ENCODE measurements at regions not wholly inside any gene's neighbourhood (a gene's known extent, or its start where the extent isn't known, plus 50 kb on each side); places are given as distances from the start of the nearest gene placed in this dataset.
A peak's percentile ranks its signal among the peaks of the same experiment; 100 is the strongest.

DNA sequence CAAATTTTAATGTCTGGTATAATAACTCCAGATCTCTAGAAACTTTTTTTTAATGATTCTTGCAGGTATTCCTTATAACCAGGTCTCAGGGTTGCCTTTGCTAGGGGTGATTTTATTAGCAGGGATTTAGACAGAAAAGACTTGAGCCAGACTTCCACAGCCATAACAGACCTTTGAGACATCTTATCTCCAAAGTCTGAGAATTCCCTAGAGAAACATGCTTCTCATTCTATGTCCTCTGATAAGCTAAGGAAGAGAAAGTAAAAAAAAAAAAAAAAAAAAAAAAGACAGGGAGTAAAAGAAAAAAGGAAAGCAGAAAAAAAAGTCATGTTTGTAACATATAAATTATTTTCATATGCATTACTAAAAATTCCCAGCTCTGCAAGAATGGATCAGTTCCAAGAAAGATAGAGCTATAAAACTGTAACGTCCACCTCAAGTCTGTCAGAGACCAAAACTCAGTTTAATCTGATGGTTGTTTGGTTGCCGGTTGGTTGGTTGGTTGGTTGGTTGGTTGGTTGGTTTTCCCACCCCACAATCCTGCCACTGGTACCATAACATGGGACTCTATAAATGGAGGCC, 153.8 kb downstream of the COL6A3 start:
- Histone ChIP-seq H3K4me2 (replicated peaks; ENCODE audit: extremely low read depth, low read length, poor library complexity, severe bottlenecking) (no peak overlapping the region), H3K9ac (ENCODE audit: insufficient read depth, low read length, poor library complexity, severe bottlenecking) (no peak overlapping the region), H3K79me2 (ENCODE audit: insufficient read depth, low read length) (no peaks in the 10 kb centered on the region), H3K36me3 (replicated peaks in 1 of 2; ENCODE audit: control insufficient read depth in 1 of 2, insufficient read depth in 2 of 2, low read length in 2 of 2) (no peaks in the 10 kb centered on the region), H3K27ac (ENCODE audit: low read depth in 1 of 2, low read length in 2 of 2) (no peak overlapping the region), H2AFZ (ENCODE audit: insufficient read depth, low read depth, low read length, poor library complexity, severe bottlenecking) (no peak overlapping the region), H3K4me3 (replicated peaks in 1 of 3; ENCODE audit: low read depth in 2 of 3, low read length in 3 of 3) (no peak overlapping the region), H3K4me1 (ENCODE audit: control insufficient read depth in 1 of 2, insufficient read depth in 2 of 2, low read length in 2 of 2) (peaks cover 53 to 55% of the 10 kb centered on the region in 2 donors), H3K27me3 (ENCODE audit: control insufficient read depth in 2 of 2, insufficient read depth in 2 of 2, low read length in 2 of 2) (no peaks in the 10 kb centered on the region), H3K9me3 (replicated peaks in 1 of 2; ENCODE audit: control insufficient read depth in 1 of 2, insufficient read depth in 1 of 2, low read length in 2 of 2) (no peaks in the 10 kb centered on the region), H4K20me1 (ENCODE audit: insufficient read depth, low read length) (no peaks in the 10 kb centered on the region)
- no peak for DNase-seq
- Mint-ChIP-seq H3K27me3 (ENCODE audit: low read depth in 3 of 3) (peaks cover 0 to 2% (median 2%) of the 10 kb centered on the region in 3 donors), H3K9me3 (peaks cover 0 to 3% (median 0%) of the 10 kb centered on the region in 7 donors), H3K27ac (no peak overlapping the region), H3K4me3 (no peak overlapping the region), H3K36me3 (no peaks in the 10 kb centered on the region), H3K4me1 (peaks cover 58% of the 10 kb centered on the region)
- intact Hi-C loops (cut with micrococcal nuclease), result no loop called here
- no CpG with 5 or more reads among the region's 2 CpGs for WGBS (ENCODE audit: insufficient coverage)
- TF ChIP-seq, protein P1, sequence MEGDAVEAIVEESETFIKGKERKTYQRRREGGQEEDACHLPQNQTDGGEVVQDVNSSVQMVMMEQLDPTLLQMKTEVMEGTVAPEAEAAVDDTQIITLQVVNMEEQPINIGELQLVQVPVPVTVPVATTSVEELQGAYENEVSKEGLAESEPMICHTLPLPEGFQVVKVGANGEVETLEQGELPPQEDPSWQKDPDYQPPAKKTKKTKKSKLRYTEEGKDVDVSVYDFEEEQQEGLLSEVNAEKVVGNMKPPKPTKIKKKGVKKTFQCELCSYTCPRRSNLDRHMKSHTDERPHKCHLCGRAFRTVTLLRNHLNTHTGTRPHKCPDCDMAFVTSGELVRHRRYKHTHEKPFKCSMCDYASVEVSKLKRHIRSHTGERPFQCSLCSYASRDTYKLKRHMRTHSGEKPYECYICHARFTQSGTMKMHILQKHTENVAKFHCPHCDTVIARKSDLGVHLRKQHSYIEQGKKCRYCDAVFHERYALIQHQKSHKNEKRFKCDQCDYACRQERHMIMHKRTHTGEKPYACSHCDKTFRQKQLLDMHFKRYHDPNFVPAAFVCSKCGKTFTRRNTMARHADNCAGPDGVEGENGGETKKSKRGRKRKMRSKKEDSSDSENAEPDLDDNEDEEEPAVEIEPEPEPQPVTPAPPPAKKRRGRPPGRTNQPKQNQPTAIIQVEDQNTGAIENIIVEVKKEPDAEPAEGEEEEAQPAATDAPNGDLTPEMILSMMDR (IDR thresholded peaks at IDR 0.05), result no peak

GRCh38 chr2:237260686-237261085, 153.3 kb downstream of the COL6A3 start:
- peaks cover 58% of the 10 kb centered on the region for H3K4me1 Mint-ChIP-seq
- H3K36me3 ChIP-seq (replicated peaks in 1 of 2; ENCODE audit: control insufficient read depth in 1 of 2, insufficient read depth in 2 of 2, low read length in 2 of 2), result no peaks in the 10 kb centered on the region
- H3K4me3 Mint-ChIP-seq, result no peak overlapping the region
- intact Hi-C loops (cut with micrococcal nuclease), result no loop called here
- peaks cover 53 to 55% of the 10 kb centered on the region in 2 donors for H3K4me1 ChIP-seq (ENCODE audit: control insufficient read depth in 1 of 2, insufficient read depth in 2 of 2, low read length in 2 of 2)
- no peaks in the 10 kb centered on the region for H3K79me2 ChIP-seq (ENCODE audit: insufficient read depth, low read length)
- H3K9me3 ChIP-seq (replicated peaks in 1 of 2; ENCODE audit: control insufficient read depth in 1 of 2, insufficient read depth in 1 of 2, low read length in 2 of 2), result no peaks in the 10 kb centered on the region
- H3K4me3 ChIP-seq (replicated peaks in 1 of 3; ENCODE audit: low read depth in 2 of 3, low read length in 3 of 3), result no peak overlapping the region
- H3K27me3 ChIP-seq (ENCODE audit: control insufficient read depth in 2 of 2, insufficient read depth in 2 of 2, low read length in 2 of 2), result no peaks in the 10 kb centered on the region
- peak overlapping the region in 1 of 7 donors; percentile 50 for H3K27ac Mint-ChIP-seq
- no peak overlapping the region for H3K27ac ChIP-seq (ENCODE audit: low read depth in 1 of 2, low read length in 2 of 2)
- TF ChIP-seq, protein P1 (IDR thresholded peaks at IDR 0.05), result no peak
- no peak overlapping the region for H3K4me2 ChIP-seq (replicated peaks; ENCODE audit: extremely low read depth, low read length, poor library complexity, severe bottlenecking)
- H3K9me3 Mint-ChIP-seq, result peaks cover 0 to 3% (median 0%) of the 10 kb centered on the region in 7 donors
- 100% methylated on average over 1 of the region's 4 CpGs for WGBS (ENCODE audit: insufficient coverage)
- H4K20me1 ChIP-seq (ENCODE audit: insufficient read depth, low read length), result no peaks in the 10 kb centered on the region
- no peaks in the 10 kb centered on the region for H3K36me3 Mint-ChIP-seq
- no peak overlapping the region for H3K9ac ChIP-seq (ENCODE audit: insufficient read depth, low read length, poor library complexity, severe bottlenecking)
- DNase-seq, result no peak
- peaks cover 0 to 2% (median 0%) of the 10 kb centered on the region in 3 donors for H3K27me3 Mint-ChIP-seq (ENCODE audit: low read depth in 3 of 3)
- no peak overlapping the region for H2AFZ ChIP-seq (ENCODE audit: insufficient read depth, low read depth, low read length, poor library complexity, severe bottlenecking)
